ENCODE measurements at regions not wholly inside any gene's neighbourhood (a gene's known extent, or its start where the extent isn't known, plus 50 kb on each side); places are given as distances from the start of the nearest gene placed in this dataset.

DNA sequence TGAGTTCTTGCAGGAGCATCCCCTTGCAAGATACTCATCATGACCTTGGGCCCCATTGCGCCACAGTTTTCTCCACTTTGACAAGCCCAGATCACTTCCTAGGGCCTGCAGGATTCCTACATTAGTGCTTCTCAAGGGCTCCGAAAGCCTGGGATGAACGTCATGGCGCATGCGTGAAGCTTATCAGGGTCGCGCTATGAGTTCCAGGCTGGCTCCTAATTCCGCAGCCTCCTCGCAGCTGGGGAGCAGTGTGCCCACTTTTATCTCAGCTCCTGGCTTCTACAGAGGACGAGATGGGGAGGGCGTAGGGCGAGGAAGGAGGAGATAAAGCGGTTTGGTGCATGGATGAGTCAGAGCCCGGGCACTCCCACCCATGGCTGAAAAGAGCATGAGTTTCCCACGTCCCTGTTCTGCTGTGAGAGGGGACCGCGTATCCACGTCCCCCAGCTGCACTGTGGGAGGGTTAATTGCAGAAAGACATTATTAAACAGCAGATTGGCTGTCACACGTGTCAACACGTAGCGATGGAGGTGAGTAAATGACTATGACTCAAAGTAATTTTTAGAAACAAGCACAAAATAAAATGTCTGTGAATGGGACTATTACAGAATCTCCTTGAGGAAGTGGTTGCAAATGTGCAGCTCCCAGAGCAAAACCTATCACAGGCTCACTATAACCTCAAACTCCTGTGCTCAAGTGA is 72.9 kb upstream of the DSP start:
- peak; percentile 93 for DNase-seq (ENCODE audit: low spot score)

DNA sequence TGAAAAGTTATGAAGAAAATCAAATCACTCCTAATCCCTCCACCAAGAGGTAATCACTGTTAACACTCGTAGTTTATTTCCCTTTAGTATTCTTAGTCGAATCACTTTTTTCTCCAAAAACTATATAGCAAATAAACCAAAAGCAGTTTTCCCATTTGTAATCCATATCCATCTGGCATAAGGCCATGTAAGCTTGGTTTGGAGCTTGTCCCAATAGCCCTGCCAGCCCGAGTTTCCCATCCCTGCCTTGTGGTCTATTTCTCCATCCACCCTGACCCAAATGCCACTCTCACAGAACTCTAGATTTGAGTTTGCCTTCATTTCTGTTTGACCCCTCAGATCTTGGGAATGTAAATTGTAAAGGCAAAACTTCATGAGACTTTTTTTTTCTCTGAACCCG is 71.8 kb upstream of the DSP start:
- peak; percentile 30 for DNase-seq (ENCODE audit: low spot score)

DNA sequence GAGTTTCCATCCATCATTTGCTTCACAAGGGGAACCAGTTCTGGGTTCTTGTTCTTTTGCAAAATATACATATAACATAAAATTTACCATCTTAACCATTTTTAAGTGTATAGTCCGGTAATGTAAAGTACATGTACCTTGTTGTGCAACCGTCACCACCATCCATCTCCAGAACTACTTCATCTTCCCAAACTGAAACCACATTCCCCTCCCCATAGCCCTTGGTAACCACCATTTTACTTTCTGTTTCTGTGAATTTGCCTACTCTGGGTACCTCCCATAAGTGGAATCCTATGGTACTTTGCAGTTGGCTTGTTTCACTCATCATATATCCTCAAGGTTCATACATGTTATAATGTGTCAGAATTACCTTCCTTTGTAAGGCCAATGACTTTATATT is 70.3 kb upstream of the DSP start:
- no peak for DNase-seq (ENCODE audit: low spot score)

DNA sequence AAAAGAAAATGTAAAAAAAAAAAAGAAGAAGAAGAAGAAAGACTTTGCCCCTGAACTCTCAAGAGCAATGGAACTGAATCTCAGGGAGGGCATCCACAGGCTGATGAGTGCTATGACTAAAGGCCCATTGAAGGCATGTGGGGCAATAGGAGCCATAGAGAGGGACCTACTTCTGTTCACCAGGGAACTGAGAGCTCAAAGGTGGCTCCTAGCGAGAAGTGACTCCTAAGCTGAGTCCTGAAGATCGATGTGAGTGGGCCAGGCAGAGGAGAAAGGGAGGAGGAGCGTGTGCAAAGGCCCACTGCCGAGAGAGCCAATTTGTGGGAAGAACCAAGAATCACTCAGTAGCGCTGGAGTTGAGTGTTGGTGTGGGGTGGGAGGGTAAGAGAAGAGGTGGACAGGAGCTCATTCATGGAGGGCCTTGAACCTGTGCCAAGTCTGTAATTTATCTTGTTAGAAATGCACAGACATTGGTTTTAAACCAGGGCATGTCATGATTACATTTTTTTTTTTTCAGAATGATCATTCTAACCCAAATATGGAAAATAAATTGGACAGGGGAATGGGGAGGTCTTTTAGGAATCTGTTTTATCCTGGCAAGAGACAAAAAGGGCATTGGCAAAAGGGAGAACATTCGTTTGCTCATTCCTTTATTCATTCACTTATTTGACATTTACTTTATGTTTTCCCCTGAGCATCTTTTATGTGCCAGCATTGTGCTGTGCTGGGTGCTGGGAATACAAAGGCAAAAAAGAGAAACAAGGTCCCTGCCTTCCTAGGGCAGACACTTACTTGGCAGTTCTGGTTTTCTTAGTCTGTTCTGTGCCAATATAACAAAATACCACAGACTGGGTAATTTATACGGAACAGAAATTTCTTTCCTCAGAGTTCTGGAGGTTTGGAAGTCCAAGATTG is 67.4 kb upstream of the DSP start:
- DNase-seq (ENCODE audit: low spot score): no peak

DNA sequence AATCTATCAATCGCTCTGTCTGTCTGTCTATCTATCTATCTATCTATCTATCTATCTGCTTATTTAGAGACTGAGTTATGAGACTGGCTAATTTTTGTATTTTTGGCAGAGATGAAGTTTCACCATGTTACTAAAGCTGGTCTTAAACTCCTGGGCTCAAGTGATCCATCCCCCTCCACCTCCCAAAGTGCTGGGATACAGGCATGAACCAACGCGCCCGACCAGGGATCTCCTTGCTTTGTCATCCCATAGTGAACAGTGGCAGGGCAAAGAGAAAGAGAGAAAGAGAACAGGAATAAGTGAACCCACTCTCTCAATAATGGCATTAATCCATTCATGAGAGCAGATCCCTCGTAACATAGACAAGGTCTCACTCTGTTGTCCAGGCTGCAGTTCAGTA is 66.4 kb upstream of the DSP start:
- DNase-seq (ENCODE audit: low spot score): no peak

DNA sequence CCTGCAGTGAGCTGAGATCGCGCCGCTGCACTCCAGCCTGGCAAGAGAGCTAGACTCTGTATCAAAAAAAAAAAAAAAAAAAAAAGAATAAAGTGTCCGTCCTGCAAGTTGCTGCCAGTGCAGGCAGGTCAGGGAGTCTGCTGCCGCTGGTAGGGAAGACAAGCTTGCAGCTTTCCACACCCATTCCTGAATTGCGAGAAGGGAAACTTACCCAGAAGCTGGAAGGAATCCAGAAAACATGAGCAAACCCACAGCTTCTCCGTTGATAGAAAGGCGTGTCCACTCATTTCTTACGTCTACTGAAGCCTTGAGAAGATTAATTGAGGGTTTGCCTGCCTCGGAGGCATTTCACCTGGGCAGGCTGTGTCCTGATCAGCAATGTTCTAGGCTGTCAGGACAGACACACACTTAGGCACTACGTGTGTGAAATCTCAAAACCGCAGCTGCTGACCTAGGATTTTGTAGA is 61.6 kb upstream of the DSP start:
- peak; percentile 92 for DNase-seq (ENCODE audit: low spot score)

DNA sequence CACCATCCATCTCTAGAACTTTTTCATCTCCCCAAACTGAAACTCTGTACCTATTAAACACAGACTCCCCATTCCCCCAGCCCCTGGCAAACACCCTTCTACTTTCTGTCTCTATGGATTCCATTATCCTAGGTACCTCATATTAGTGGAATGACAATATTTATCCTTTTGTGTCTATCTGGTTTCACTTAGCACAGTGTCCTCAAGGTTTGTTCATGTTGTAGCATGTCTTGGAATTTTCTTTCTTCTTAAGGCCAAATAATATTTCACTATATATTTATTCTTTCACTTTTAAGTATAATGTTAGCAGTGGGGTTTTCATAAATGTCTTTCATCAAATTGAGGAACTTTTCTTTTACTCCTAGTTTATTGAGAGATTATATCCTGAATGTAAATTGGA is 56.8 kb upstream of the DSP start:
- DNase-seq (ENCODE audit: low spot score): no peak

DNA sequence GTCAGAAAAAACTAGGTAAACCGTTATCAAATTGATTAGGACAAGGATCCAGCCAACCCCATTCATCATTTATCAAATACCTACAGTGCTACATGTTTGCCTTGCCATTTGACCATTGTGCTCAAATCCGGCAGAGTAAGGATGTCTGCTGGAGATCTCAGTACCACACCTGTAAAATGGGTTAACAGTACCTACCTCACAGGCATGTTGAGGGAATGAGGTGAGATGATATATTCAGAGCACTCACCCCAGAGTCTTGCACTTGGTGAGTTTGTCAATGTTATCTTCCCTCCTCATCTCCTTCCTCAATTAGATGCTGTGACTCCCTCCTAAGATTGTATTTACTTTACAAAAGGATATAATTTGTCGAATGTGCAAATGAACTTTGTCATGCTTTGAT is 54.5 kb upstream of the DSP start:
- no peak for DNase-seq (ENCODE audit: low spot score)

DNA sequence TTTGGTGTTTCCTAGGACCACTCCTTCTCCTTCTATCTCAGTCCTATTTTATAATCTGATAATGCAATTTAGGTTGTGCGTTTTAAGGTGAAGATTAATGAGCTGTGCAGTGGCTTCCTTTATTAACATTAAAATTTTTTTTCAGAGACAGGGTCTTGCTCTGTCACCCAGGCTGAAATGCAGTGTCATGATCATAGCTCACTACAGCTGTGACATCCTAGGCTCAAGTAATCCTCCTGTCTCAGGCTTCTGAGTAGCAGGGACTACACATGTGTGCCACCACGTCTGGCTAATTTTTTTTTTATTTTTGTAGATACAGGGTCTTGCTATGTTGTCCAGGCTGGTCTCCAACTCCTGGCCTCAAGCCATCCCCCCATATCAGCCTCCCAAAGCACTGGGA is 53.0 kb upstream of the DSP start:
- no peak for DNase-seq (ENCODE audit: low spot score)

DNA sequence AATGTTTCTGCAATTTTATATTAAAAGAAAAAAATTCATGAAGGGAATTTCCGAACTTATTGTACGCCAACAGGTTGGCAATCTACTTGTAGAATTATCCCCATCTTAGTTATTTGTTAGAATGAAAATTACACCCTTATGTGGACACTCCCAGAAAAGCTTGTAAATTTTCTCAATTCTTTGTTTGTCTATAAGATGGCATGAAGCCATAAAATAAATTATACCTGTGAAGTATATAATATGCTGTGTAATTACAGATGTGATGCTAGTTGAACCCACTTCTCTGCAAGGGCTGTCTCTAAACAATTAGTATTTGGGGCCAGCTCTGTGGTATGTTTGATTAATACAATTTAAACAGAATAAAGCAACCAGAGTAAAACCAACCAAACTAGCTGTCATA is 52.1 kb upstream of the DSP start:
- no peak for DNase-seq (ENCODE audit: low spot score)
